AG09309 (cell line): ENCODE measurements at regions not wholly inside any gene's neighbourhood (a gene's known extent, or its start where the extent isn't known, plus 50 kb on each side); places are given as distances from the start of the nearest gene placed in this dataset.
"Not testable (repeated sequence)": the region's sequence is repeated elsewhere in the genome, so short reads cannot be mapped to it uniquely, and the experiment has no call there.

Experiments
- DNase-seq: peaks from one replicate; pipeline ENCODE4 v3.0.0-alpha.2; 2010; ENCODE audit warnings: low read depth
- H3K4me3 ChIP-seq: 2 replicates; pipeline ENCODE4 v1.5.1; 2011; ENCODE audit warnings: mild to moderate bottlenecking, low read depth, low read length, moderate library complexity; ENCODE audit not compliant: control insufficient read depth
- CTCF ChIP-seq: IDR thresholded peaks from 2 replicates; pipeline ENCODE4 v1.5.1; 2011; ENCODE audit warnings: mild to moderate bottlenecking, low read depth, low read length, inconsistent platforms; ENCODE audit not compliant: insufficient read depth, control insufficient read depth; ENCODE audit errors: missing control alignments

GRCh38 chr14:87043667-87044200 lies 949.2 kb downstream of the GALC start:
- DNase-seq, result no peak
- no peak overlapping the region for H3K4me3 ChIP-seq
- no peak for TF ChIP-seq CTCF

- no peak for TF ChIP-seq CTCF
Observed at GRCh38 chr14:87042354-87042753, 950.6 kb downstream of the GALC start.

GRCh38 chr14:87041290-87042020 lies 951.5 kb downstream of the GALC start:
- no peak for DNase-seq
- H3K4me3 ChIP-seq, result no peak overlapping the region
- TF ChIP-seq CTCF, result no peak

More at GRCh38 chr14:87042354-87042753, 950.6 kb downstream of the GALC start:
- no peak overlapping the region for H3K4me3 ChIP-seq
- DNase-seq, result no peak

GRCh38 chr14:87034680-87035079 lies 958.3 kb downstream of the GALC start:
- no peak overlapping the region for H3K4me3 ChIP-seq
- DNase-seq, result no peak

GRCh38 chr14:87030197-87030596 lies 962.8 kb downstream of the GALC start:
- H3K4me3 ChIP-seq, result no peak overlapping the region
- TF ChIP-seq CTCF, result no peak
- no peak for DNase-seq

More at GRCh38 chr14:87034680-87035079, 958.3 kb downstream of the GALC start:
- no peak for TF ChIP-seq CTCF

- not testable (repeated sequence) for H3K4me3 ChIP-seq, DNase-seq
Observed at GRCh38 chr14:87020106-87020505, 972.9 kb downstream of the GALC start.

GRCh38 chr14:87018294-87018693 lies 974.7 kb downstream of the GALC start:
- no peak overlapping the region for H3K4me3 ChIP-seq
- DNase-seq, result no peak
- TF ChIP-seq CTCF, result no peak
